Gastrocnemius medialis (tissue), 4 donors: ENCODE measurements at regions not wholly inside any gene's neighbourhood (a gene's known extent, or its start where the extent isn't known, plus 50 kb on each side); places are given as distances from the start of the nearest gene placed in this dataset.

ENCODE experiments used
- POLR2A ChIP-seq, 2 donors: fragments of 450-650 bp; IDR thresholded peaks; one replicate each; pipeline ENCODE4 v1.6.1; 2017; ENCODE audit warnings: antibody characterized with exemption in 2 of 2, mild to moderate bottlenecking in 2 of 2, moderate library complexity in 2 of 2
- TF ChIP-seq, protein P1 (sequence below), 5 experiments: fragments of 450-650 bp in 3 of 5; fragments of 200-600 bp in 2 of 5; sonication (generic) in 2 of 5; IDR thresholded peaks in 4 of 5; conservative IDR thresholded peaks in 1 of 5; 1 replicate in 4 of 5; 2 replicates in 1 of 5; pipeline ENCODE4 v1.5.1; 2016 to 2019; ENCODE audit warnings: antibody characterized with exemption in 5 of 5, mild to moderate bottlenecking in 3 of 5, moderate library complexity in 3 of 5

DNA sequence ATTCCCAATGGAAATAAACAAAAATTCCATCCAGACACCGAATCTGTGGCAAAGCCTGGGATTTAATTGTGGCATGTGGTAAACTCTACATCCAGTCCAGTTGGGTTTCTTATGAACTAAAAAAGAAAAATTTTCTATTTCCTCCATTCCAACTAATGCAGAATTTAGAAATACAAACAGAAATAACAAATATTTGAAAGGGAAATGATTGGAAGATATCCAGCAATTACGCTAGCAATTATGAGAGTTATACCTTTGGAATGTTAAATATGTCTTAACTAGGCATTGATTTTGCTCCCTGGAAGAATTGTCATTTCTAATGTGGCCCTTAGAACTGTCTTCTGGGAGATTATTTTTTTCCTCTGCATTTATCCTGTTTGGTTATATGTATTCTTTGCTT, 421.4 kb upstream of the KLHL1 start:
- TF ChIP-seq, protein P1, sequence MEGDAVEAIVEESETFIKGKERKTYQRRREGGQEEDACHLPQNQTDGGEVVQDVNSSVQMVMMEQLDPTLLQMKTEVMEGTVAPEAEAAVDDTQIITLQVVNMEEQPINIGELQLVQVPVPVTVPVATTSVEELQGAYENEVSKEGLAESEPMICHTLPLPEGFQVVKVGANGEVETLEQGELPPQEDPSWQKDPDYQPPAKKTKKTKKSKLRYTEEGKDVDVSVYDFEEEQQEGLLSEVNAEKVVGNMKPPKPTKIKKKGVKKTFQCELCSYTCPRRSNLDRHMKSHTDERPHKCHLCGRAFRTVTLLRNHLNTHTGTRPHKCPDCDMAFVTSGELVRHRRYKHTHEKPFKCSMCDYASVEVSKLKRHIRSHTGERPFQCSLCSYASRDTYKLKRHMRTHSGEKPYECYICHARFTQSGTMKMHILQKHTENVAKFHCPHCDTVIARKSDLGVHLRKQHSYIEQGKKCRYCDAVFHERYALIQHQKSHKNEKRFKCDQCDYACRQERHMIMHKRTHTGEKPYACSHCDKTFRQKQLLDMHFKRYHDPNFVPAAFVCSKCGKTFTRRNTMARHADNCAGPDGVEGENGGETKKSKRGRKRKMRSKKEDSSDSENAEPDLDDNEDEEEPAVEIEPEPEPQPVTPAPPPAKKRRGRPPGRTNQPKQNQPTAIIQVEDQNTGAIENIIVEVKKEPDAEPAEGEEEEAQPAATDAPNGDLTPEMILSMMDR (IDR thresholded peaks at IDR 0.05 in 4 of 5, conservative IDR thresholded peaks at IDR 0.05 in 1 of 5): no peak
- no peak for TF ChIP-seq POLR2A (IDR thresholded peaks at IDR 0.05)
